C4-2B (cell line): ENCODE measurements at regions not wholly inside any gene's neighbourhood (a gene's known extent, or its start where the extent isn't known, plus 50 kb on each side); places are given as distances from the start of the nearest gene placed in this dataset.

Experiments
- H3K27ac ChIP-seq: fragments of 450-650 bp; 2 replicates; pipeline ENCODE4 v1.5.1; 2017
- CTCF ChIP-seq: fragments of 450-650 bp; conservative IDR thresholded peaks from 2 replicates; pipeline ENCODE4 v1.5.1; 2017; ENCODE audit warnings: mild to moderate bottlenecking
- ZFX ChIP-seq: fragments of 450-650 bp; IDR thresholded peaks from 2 replicates; pipeline ENCODE4 v1.6.1; 2017

- H3K27ac ChIP-seq: no peak overlapping the region
- TF ChIP-seq ZFX: no peak
- no peak for TF ChIP-seq CTCF
Measured at GRCh38 chr2:16283071-16283850, 342.9 kb downstream of the MYCN start.

GRCh38 chr2:16282511-16282910 lies 342.2 kb downstream of the MYCN start:
- H3K27ac ChIP-seq: no peak overlapping the region
- TF ChIP-seq ZFX (no peak), CTCF (no peak)

- no peak overlapping the region for H3K27ac ChIP-seq
- TF ChIP-seq CTCF (peak; percentile 76), ZFX (no peak)
Measured at GRCh38 chr2:16281451-16282335, 341.3 kb downstream of the MYCN start.

- no peak for TF ChIP-seq ZFX
- no peak for TF ChIP-seq CTCF
- no peak overlapping the region for H3K27ac ChIP-seq
Measured at GRCh38 chr2:16280081-16280480, 339.7 kb downstream of the MYCN start.

GRCh38 chr2:16279641-16280040 lies 339.3 kb downstream of the MYCN start:
- H3K27ac ChIP-seq: no peak overlapping the region
- no peak for TF ChIP-seq CTCF
- no peak for TF ChIP-seq ZFX

- H3K27ac ChIP-seq: no peak overlapping the region
- TF ChIP-seq CTCF (no peak), ZFX (no peak)
Measured at GRCh38 chr2:16279201-16279570, 338.8 kb downstream of the MYCN start.
